HUES48 (cell line): ENCODE measurements at regions not wholly inside any gene's neighbourhood (a gene's known extent, or its start where the extent isn't known, plus 50 kb on each side); places are given as distances from the start of the nearest gene placed in this dataset.

Source experiments
- H3K27ac ChIP-seq: one replicate; pipeline ENCODE4 v1.7.0; 2013; ENCODE audit warnings: low read depth, low read length, inconsistent platforms
- H3K27me3 ChIP-seq: 2 replicates; pipeline ENCODE4 v1.6.1; 2013; ENCODE audit warnings: mild to moderate bottlenecking, low read length; ENCODE audit not compliant: control insufficient read depth, insufficient read depth
- H3K36me3 ChIP-seq: 2 replicates; pipeline ENCODE4 v1.6.1; 2013; ENCODE audit warnings: low read length; ENCODE audit not compliant: control insufficient read depth, insufficient read depth
- H3K4me1 ChIP-seq: 2 replicates; pipeline ENCODE4 v1.6.1; 2013; ENCODE audit warnings: mild to moderate bottlenecking, low read length; ENCODE audit not compliant: control insufficient read depth, insufficient read depth
- H3K4me3 ChIP-seq: 2 replicates; pipeline ENCODE4 v1.5.1; 2013; ENCODE audit warnings: mild to moderate bottlenecking, low read depth, low read length
- H3K9ac ChIP-seq: 2 replicates; pipeline ENCODE4 v1.6.1; 2013; ENCODE audit warnings: mild to moderate bottlenecking, low read depth, low read length, moderate library complexity
- H3K9me3 ChIP-seq: 2 replicates; pipeline ENCODE4 v1.6.1; 2013; ENCODE audit warnings: low read length; ENCODE audit not compliant: control insufficient read depth, insufficient read depth

GRCh38 chr18:64659196-64659595 is 510.3 kb upstream of the LINC00305 start:
- Histone ChIP-seq H3K9me3 (no peaks in the 10 kb centered on the region), H3K4me3 (no peak overlapping the region), H3K4me1 (no peaks in the 10 kb centered on the region), H3K27me3 (no peaks in the 10 kb centered on the region), H3K27ac (no peak overlapping the region), H3K36me3 (no peaks in the 10 kb centered on the region), H3K9ac (no peak overlapping the region)

GRCh38 chr18:64653068-64653467 is 504.2 kb upstream of the LINC00305 start:
- Histone ChIP-seq H3K9ac (no peak overlapping the region), H3K4me1 (no peaks in the 10 kb centered on the region), H3K27me3 (no peaks in the 10 kb centered on the region), H3K4me3 (no peak overlapping the region), H3K36me3 (no peaks in the 10 kb centered on the region), H3K9me3 (no peaks in the 10 kb centered on the region), H3K27ac (no peak overlapping the region)

- Histone ChIP-seq H3K9ac (no peak overlapping the region), H3K9me3 (no peaks in the 10 kb centered on the region; the same call in 1 of the 2 replicates), H3K27me3 (no peaks in the 10 kb centered on the region), H3K27ac (no peak overlapping the region), H3K36me3 (no peaks in the 10 kb centered on the region), H3K4me3 (no peak overlapping the region), H3K4me1 (no peaks in the 10 kb centered on the region)
These were observed 501.2 kb upstream of the LINC00305 start for GRCh38 chr18:64650068-64650467.

- H3K9me3 ChIP-seq = no peaks in the 10 kb centered on the region; the same call in 1 of the 2 replicates
- H3K4me3 ChIP-seq = no peak overlapping the region
- H3K36me3 ChIP-seq = no peaks in the 10 kb centered on the region
- no peak overlapping the region for H3K9ac ChIP-seq
- H3K4me1 ChIP-seq = no peaks in the 10 kb centered on the region
- no peak overlapping the region for H3K27ac ChIP-seq
- no peaks in the 10 kb centered on the region for H3K27me3 ChIP-seq
These were observed 496.9 kb upstream of the LINC00305 start for GRCh38 chr18:64645753-64646152.

GRCh38 chr18:64639536-64639935 is 490.6 kb upstream of the LINC00305 start:
- Histone ChIP-seq H3K27me3 (no peaks in the 10 kb centered on the region), H3K9me3 (no peaks in the 10 kb centered on the region), H3K4me3 (no peak overlapping the region), H3K4me1 (no peaks in the 10 kb centered on the region), H3K9ac (no peak overlapping the region), H3K36me3 (no peaks in the 10 kb centered on the region), H3K27ac (no peak overlapping the region)

GRCh38 chr18:64620971-64621560 is 472.2 kb upstream of the LINC00305 start:
- no peaks in the 10 kb centered on the region for H3K9me3 ChIP-seq
- H3K9ac ChIP-seq = no peak overlapping the region
- H3K27me3 ChIP-seq = no peaks in the 10 kb centered on the region
- H3K27ac ChIP-seq = no peak overlapping the region
- H3K4me3 ChIP-seq = no peak overlapping the region
- peaks cover 5% of the 10 kb centered on the region; the same call in 1 of the 2 replicates for H3K4me1 ChIP-seq
- no peaks in the 10 kb centered on the region for H3K36me3 ChIP-seq

GRCh38 chr18:64618390-64618789 is 469.5 kb upstream of the LINC00305 start:
- Histone ChIP-seq H3K4me1 (peaks cover under 1% of the 10 kb centered on the region; the same call in 1 of the 2 replicates), H3K9ac (no peak overlapping the region), H3K27me3 (no peaks in the 10 kb centered on the region), H3K4me3 (no peak overlapping the region), H3K36me3 (no peaks in the 10 kb centered on the region), H3K27ac (no peak overlapping the region), H3K9me3 (no peaks in the 10 kb centered on the region)

- Histone ChIP-seq H3K9me3 (no peaks in the 10 kb centered on the region), H3K36me3 (no peaks in the 10 kb centered on the region), H3K27ac (no peak overlapping the region), H3K27me3 (no peaks in the 10 kb centered on the region), H3K4me1 (no peaks in the 10 kb centered on the region), H3K9ac (no peak overlapping the region), H3K4me3 (no peak overlapping the region)
These were observed 466.1 kb upstream of the LINC00305 start for GRCh38 chr18:64615021-64615420.

GRCh38 chr18:64614446-64614845 is 465.6 kb upstream of the LINC00305 start:
- Histone ChIP-seq H3K36me3 (no peaks in the 10 kb centered on the region), H3K4me1 (no peaks in the 10 kb centered on the region), H3K27ac (no peak overlapping the region), H3K4me3 (no peak overlapping the region), H3K9ac (no peak overlapping the region), H3K9me3 (no peaks in the 10 kb centered on the region), H3K27me3 (no peaks in the 10 kb centered on the region)

- H3K9me3 ChIP-seq = no peaks in the 10 kb centered on the region
- no peaks in the 10 kb centered on the region for H3K36me3 ChIP-seq
- H3K4me1 ChIP-seq = no peaks in the 10 kb centered on the region
- H3K27ac ChIP-seq = no peak overlapping the region
- H3K27me3 ChIP-seq = no peaks in the 10 kb centered on the region
- no peak overlapping the region for H3K9ac ChIP-seq
- H3K4me3 ChIP-seq = no peak overlapping the region
These were observed 443.4 kb upstream of the LINC00305 start for GRCh38 chr18:64592246-64592645.

- no peaks in the 10 kb centered on the region for H3K36me3 ChIP-seq
- H3K4me3 ChIP-seq = no peak overlapping the region
- H3K9me3 ChIP-seq = no peaks in the 10 kb centered on the region
- H3K9ac ChIP-seq = no peak overlapping the region
- no peak overlapping the region for H3K27ac ChIP-seq
- H3K27me3 ChIP-seq = no peaks in the 10 kb centered on the region
- H3K4me1 ChIP-seq = peaks cover 4% of the 10 kb centered on the region
These were observed 440.1 kb upstream of the LINC00305 start for GRCh38 chr18:64589000-64589399.
